Stimulated activated CD8-positive, alpha-beta memory T cell treated with anti-CD3 and anti-CD28 coated beads, Interleukin-2, amount 100 ng/mL, for 1 hour (primary cell): ENCODE measurements at regions not wholly inside any gene's neighbourhood (a gene's known extent, or its start where the extent isn't known, plus 50 kb on each side); places are given as distances from the start of the nearest gene placed in this dataset.
"Not testable (repeated sequence)": the region's sequence is repeated elsewhere in the genome, so short reads cannot be mapped to it uniquely, and the experiment has no call there.

Experiments used
- DNase-seq, 2 donors: peaks; one replicate each; pipeline ENCODE4 v3.0.0-alpha.2; 2020; ENCODE audit warnings: low read depth in 2 of 2

DNA sequence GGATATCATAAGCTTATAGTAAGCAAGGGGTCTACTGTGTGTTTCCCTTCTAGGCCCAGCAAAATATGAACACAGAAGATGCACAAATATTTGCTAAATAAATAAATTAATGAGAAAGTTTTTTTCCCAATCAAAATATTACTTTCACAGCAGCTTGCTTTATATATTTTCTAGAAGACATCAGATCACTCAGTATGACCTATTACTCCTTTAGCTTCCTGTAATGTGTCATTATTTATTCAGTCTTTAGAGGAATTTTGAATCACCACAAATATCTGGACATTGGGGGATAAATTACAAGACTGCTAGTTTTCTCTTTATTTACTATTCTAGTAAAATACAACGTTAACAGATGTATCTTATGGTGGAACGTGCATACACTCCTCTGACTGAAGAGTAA, 765.8 kb upstream of the POM121L12 start:
- DNase-seq = no peak

DNA sequence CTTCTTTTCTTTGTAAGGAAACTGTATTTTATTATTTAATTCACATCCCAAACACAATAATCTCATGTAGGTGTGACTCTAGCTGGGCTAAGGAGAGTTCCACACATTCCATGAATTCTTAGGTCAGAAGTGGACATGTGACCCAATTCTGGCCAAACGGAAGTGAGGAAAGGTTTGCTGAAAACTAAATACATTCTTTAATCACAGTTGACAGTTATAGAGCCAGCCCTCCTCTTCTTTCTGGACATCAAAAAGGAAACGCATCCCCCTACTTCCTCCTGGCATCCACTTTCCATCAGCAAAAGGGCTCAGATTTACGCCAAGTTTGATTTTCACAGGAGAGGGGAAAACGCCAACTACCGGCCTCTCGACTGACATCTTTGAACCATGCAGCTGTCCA, 774.4 kb upstream of the POM121L12 start:
- no peak for DNase-seq

GRCh38 chr7:52260046-52260665, 775.3 kb upstream of the POM121L12 start:
- DNase-seq = no peak

DNA sequence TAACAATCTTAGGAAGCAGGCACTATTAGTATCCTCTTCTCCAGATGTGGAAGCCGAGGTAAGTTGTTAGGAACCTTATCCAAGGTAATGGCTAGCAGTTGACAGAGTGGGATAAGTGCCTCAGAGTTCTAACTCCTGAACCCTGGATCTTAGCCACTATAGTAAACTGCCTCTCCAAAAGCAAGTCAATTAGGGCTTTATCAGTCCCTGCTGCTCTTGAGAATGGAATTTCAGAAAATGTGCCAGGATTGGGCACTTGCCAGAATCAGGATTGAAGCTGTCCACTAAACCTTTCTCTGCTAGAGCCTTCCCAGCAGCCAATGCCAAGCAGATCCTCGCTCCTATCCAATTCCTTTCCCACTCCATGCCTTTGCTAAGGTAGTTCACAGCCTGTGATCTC, 777.5 kb upstream of the POM121L12 start:
- no peak for DNase-seq

- DNase-seq = no peak
These were observed 780.9 kb upstream of the POM121L12 start for GRCh38 chr7:52254396-52255010.

DNA sequence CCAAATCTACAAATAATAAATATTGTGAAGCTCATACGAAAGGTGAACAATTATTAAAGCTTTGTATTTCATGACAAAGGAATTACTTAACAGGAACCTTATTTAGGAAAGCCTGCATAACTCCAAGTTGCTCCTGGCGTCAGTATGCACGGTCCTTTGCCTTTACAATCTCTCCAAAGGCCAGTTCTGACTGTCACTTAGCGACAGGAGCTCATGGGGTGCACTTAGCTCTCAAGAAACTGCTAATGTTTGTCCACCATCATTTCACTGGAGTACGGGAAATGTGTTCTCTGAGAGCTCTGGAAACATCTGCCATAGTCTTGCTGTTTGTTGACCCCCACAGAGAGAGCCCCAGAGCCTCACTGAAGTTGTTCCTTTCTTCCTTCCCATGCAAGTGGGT, 781.5 kb upstream of the POM121L12 start:
- no peak for DNase-seq

- DNase-seq = no peak
These were observed 785.7 kb upstream of the POM121L12 start for GRCh38 chr7:52249741-52250140.

DNA sequence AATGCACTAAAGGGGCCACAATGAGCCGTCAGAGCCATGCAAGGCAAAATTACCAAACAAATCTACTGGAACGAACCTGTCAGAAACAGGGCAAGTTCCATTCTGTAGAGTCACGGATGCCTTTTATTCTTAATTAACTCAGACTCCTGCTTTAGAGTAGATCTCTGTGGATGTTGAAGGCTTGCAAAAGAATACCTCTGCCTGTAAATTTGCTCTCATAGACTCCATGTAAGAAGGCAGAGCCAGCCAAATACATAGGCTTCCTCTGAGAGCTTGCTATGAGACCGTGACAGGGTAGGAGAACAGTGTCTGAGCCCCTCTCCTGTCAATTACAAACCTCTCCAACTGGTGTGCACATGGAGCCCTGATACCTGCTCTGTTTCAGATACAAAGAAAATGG, 787.9 kb upstream of the POM121L12 start:
- DNase-seq = no peak

GRCh38 chr7:52243685-52244084, 791.7 kb upstream of the POM121L12 start:
- DNase-seq = no peak

GRCh38 chr7:52233248-52233647, 802.2 kb upstream of the POM121L12 start:
- DNase-seq = no peak

GRCh38 chr7:52211930-52212329, 823.5 kb upstream of the POM121L12 start:
- DNase-seq = no peak

DNA sequence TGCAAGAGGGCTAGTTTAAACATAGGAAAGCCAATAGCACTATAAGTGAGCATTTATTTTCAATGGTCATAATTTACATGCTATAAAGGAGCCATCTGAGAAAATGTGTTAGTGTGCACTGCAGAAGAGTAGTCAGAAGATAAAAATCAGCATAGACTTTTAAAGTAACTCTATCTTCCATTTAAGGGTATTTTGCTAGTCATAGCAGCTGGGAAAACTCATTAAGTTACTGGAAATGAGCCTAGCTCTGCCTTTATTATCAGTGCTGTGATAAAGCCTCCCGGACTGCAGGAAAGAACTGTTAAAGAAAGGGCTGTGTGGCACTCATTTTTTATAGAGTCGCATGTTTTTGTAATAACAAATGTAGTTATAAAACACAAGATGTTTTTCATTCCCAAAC, 825.8 kb upstream of the POM121L12 start:
- DNase-seq = no peak

- no peak for DNase-seq
These were observed 838.2 kb upstream of the POM121L12 start for GRCh38 chr7:52197221-52197620.

GRCh38 chr7:52195664-52196063, 839.8 kb upstream of the POM121L12 start:
- DNase-seq = no peak

GRCh38 chr7:52189153-52189778, 846.2 kb upstream of the POM121L12 start:
- DNase-seq = no peak

- DNase-seq = no peak
These were observed 851.3 kb upstream of the POM121L12 start for GRCh38 chr7:52184006-52184703.

GRCh38 chr7:52179934-52180333, 855.5 kb upstream of the POM121L12 start:
- DNase-seq = no peak

GRCh38 chr7:52168085-52168484, 851.5 kb upstream of the COBL start:
- no peak for DNase-seq

DNA sequence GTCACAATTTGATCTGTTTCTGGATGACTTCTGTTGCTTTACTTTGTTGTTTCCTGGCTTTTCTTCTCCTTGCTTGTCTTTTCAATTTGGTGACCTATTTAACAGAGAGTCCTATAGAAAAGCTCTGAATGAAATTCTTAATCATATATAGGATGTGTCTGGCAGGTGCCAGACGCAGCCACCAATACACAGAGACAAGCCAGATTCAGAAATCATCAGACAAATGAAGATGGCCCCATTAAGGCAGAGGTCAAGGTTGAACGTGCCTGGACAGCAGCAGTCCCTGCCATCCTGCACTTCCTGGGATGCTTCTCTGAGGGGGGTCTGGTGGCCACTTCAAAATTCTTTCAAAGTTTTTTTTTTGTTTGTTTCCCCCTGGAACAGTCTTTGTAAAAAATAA, 846.7 kb upstream of the COBL start:
- no peak for DNase-seq

DNA sequence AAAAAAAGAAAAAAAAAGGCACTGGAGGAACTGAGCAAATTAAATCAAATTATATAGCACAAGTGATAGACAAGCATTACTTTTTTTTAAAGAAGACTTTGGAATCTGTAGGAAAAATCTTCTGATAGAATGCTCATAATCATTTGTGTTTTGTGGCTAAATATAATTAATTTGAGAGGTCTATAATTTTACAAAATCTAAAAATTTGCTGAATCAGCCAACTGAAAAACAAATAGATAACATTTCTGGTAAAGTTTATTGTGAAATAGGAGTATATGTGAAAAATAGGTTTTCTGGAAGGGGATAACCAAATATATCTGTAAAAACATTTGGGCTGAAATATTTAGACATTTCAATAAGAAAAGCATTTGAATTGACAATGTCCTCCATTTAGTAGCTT, 844.9 kb upstream of the COBL start:
- no peak for DNase-seq

DNA sequence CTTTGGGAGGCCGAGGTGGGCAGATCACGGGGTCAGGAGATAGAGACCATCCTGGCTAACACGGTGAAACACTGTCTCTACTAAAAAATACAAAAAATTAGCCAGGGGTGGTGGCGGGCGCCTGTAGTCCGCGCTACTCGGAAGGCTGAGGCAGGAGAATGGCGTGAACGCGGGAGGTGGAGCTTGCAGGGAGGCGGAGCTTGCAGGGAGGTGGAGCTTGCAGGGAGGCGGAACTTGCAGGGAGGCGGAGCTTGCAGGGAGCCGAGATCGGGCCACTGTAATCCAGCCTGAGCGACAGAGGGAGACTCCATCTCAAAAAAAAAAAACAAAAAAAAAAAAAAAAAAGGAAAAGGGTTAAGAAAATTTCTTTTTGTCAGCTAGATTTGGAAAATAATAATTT, 842.8 kb upstream of the COBL start:
- not testable (repeated sequence) for DNase-seq

DNA sequence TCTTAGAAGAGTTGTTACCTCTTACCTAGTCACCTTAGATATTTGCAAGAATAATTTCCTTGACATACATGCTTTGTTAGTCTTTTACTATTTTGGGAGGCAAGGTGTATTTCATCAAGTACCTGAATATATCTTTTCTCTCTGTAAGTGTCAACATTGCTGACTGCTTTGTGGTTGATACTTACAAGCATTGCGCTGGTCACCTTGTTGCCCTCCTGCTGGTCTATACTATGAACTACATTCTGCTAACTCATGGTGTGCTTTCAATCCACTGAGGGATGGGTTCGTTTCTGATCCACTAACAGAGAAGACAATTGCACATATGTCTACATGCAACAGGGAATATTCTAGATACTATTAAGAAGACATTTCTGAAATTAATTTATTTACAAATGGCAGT, 837.8 kb upstream of the COBL start:
- DNase-seq = no peak

GRCh38 chr7:52151559-52151958, 835.0 kb upstream of the COBL start:
- no peak for DNase-seq
